ENCODE measurements at regions not wholly inside any gene's neighbourhood (a gene's known extent, or its start where the extent isn't known, plus 50 kb on each side); places are given as distances from the start of the nearest gene placed in this dataset.

- TF ChIP-seq CTCF (IDR thresholded peaks at IDR 0.05) (no peak), ZFX (IDR thresholded peaks at IDR 0.05; ENCODE audit: borderline replicate concordance) (no peak)
- H3K27ac ChIP-seq, result no peak overlapping the region
Observed at GRCh38 chr10:78508955-78509748, 475.5 kb downstream of the RPS24 start.

DNA sequence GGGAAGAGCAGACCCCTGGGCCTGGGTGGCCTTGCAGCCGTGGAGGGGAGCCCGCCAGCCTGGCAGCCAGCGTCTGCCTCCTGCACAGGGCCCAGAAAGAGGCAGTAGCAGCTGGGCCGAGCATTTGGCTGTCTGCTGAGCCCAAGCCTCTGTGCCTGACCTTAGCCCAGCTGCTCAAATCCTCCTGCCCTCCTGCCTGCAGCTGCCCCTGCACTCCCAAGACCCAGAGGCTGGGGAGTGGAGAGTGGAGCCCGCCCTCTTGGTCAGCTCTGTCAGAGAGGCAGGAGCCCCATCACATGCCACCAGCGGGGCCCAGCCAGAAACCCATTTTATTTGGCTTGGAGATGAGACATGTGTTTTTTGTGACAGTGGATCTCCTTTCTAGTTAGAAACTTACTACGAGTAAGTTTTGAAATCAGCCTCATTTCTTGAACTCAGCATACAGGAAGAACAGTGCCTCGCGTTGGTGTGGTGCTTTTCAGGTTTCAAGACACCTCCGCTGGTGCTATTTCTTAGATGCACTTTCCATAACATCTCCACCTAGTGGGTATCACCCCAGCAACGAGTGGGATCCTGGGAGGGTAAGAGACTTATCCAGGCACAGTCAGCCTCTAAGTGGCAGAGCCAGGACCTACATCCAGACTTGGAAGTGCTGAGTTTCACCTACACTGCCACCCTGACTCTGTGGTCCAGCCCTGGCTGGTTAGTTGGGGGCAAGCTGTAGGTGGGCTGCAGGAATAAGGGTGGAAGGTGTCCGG, 477.1 kb downstream of the RPS24 start:
- H3K27ac ChIP-seq, result no peak overlapping the region
- TF ChIP-seq ZFX (IDR thresholded peaks at IDR 0.05; ENCODE audit: borderline replicate concordance) (no peak), CTCF (IDR thresholded peaks at IDR 0.05) (no peak)

DNA sequence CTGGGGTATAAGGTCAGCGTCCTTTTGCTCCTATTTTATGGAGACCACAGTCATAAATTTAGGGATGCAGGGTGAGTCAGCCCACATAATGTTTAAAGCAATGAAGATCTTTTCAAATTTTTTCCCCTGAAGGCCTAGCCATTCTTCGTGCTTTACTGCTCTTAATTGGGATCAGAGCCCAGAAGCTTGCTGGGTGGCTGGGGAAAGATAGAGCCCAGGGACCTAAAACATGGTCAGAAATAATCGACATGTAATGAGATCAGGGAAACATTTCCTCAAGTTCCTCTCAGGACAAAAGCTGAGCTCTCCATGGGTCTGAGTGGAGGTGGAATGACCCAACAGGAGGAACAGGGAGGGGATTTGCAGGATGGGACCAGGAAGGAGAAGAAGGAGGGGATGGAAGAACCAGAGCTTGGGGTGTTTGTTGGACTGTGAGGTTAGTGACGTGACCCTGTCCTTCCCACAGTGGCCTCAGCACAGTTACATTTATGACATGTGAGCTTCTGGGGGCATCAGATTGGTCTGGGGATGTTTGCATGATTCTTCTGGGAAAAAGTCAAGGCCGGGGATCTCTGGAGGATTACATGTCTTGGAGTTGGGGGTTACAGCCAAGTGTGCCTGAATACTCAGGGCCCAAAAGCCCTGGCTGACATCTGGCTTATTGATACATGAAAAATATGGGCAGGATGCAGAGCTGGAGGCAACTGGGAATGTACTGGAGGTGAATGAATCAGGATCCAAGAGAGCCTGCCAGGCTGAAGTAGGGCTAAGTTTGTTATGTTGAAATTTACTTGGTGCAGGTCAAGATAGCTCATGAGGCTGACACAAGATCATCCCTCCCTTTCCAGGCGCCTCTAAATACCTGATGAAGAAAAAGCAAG, 477.9 kb downstream of the RPS24 start:
- no peak overlapping the region for H3K27ac ChIP-seq
- no peak for TF ChIP-seq ZFX (IDR thresholded peaks at IDR 0.05; ENCODE audit: borderline replicate concordance)
- no peak for TF ChIP-seq CTCF (IDR thresholded peaks at IDR 0.05)

- TF ChIP-seq ZFX (IDR thresholded peaks at IDR 0.05; ENCODE audit: borderline replicate concordance) (no peak), CTCF (IDR thresholded peaks at IDR 0.05) (no peak)
- no peak overlapping the region for H3K27ac ChIP-seq
Observed at GRCh38 chr10:78512205-78512550, 478.5 kb downstream of the RPS24 start.

GRCh38 chr10:78513330-78513729, 479.7 kb downstream of the RPS24 start:
- no peak for TF ChIP-seq CTCF (IDR thresholded peaks at IDR 0.05)
- no peak for TF ChIP-seq ZFX (IDR thresholded peaks at IDR 0.05; ENCODE audit: borderline replicate concordance)
- H3K27ac ChIP-seq, result no peak overlapping the region

- no peak overlapping the region for H3K27ac ChIP-seq
- TF ChIP-seq ZFX (IDR thresholded peaks at IDR 0.05; ENCODE audit: borderline replicate concordance) (no peak), CTCF (IDR thresholded peaks at IDR 0.05) (no peak)
Observed at GRCh38 chr10:78513986-78514385, 480.3 kb downstream of the RPS24 start.

Measured in 22Rv1 (cell line).